ENCODE measurements at regions not wholly inside any gene's neighbourhood (a gene's known extent, or its start where the extent isn't known, plus 50 kb on each side); places are given as distances from the start of the nearest gene placed in this dataset.

GRCh38 chr4:34193451-34194154, 2050.7 kb downstream of the ARAP2 start:
- Histone ChIP-seq H2AFZ (ENCODE audit: low read length) (no peak overlapping the region), H3K4me3 (ENCODE audit: low read depth, low read length, poor library complexity, severe bottlenecking) (no peak overlapping the region), H3K36me3 (ENCODE audit: insufficient read depth, low read length) (no peaks in the 10 kb centered on the region), H3F3A (ENCODE audit: insufficient read depth, low read length) (no peaks in the 10 kb centered on the region), H4K20me1 (ENCODE audit: insufficient read depth, low read length) (no peaks in the 10 kb centered on the region), H3K27me3 (ENCODE audit: insufficient read depth, low read length) (no peaks in the 10 kb centered on the region), H3K4me2 (ENCODE audit: low read length) (no peak overlapping the region), H3K9me3 (ENCODE audit: low read length) (no peaks in the 10 kb centered on the region), H3K9me2 (ENCODE audit: low read depth, low read length) (no peaks in the 10 kb centered on the region), H3K27ac (ENCODE audit: low read depth, low read length, poor library complexity, severe bottlenecking) (no peak overlapping the region), H3K9ac (ENCODE audit: low read length) (no peak overlapping the region), H3K79me2 (ENCODE audit: insufficient read depth, low read length) (no peaks in the 10 kb centered on the region), H3K4me1 (ENCODE audit: insufficient read depth, low read length, severe bottlenecking) (no peaks in the 10 kb centered on the region)
- TF ChIP-seq CTCF (IDR thresholded peaks at IDR 0.05; ENCODE audit: low read length) (no peak), EZH2 (IDR thresholded peaks at IDR 0.05; ENCODE audit: borderline replicate concordance, low read length) (no peak)

GRCh38 chr4:34194585-34194984, 2049.7 kb downstream of the ARAP2 start:
- TF ChIP-seq CTCF (IDR thresholded peaks at IDR 0.05; ENCODE audit: low read length) = no peak
- TF ChIP-seq EZH2 (IDR thresholded peaks at IDR 0.05; ENCODE audit: borderline replicate concordance, low read length) = no peak
- no peak overlapping the region for H3K27ac ChIP-seq (ENCODE audit: low read depth, low read length, poor library complexity, severe bottlenecking)

GRCh38 chr4:34196375-34196774, 2047.9 kb downstream of the ARAP2 start:
- H3K36me3 ChIP-seq (ENCODE audit: insufficient read depth, low read length) = no peaks in the 10 kb centered on the region
- H4K20me1 ChIP-seq (ENCODE audit: insufficient read depth, low read length) = no peaks in the 10 kb centered on the region
- H3K4me2 ChIP-seq (ENCODE audit: low read length) = no peak overlapping the region
- no peak overlapping the region for H3K4me3 ChIP-seq (ENCODE audit: low read depth, low read length, poor library complexity, severe bottlenecking)
- H3K9me3 ChIP-seq (ENCODE audit: low read length) = no peaks in the 10 kb centered on the region
- H3F3A ChIP-seq (ENCODE audit: insufficient read depth, low read length) = no peaks in the 10 kb centered on the region
- no peak for TF ChIP-seq EZH2 (IDR thresholded peaks at IDR 0.05; ENCODE audit: borderline replicate concordance, low read length)
- TF ChIP-seq CTCF (IDR thresholded peaks at IDR 0.05; ENCODE audit: low read length) = no peak
- no peaks in the 10 kb centered on the region for H3K4me1 ChIP-seq (ENCODE audit: insufficient read depth, low read length, severe bottlenecking)
- no peaks in the 10 kb centered on the region for H3K79me2 ChIP-seq (ENCODE audit: insufficient read depth, low read length)
- no peak overlapping the region for H3K9ac ChIP-seq (ENCODE audit: low read length)
- H3K9me2 ChIP-seq (ENCODE audit: low read depth, low read length) = no peaks in the 10 kb centered on the region
- no peak overlapping the region for H2AFZ ChIP-seq (ENCODE audit: low read length)
- H3K27me3 ChIP-seq (ENCODE audit: insufficient read depth, low read length) = no peaks in the 10 kb centered on the region
- H3K27ac ChIP-seq (ENCODE audit: low read depth, low read length, poor library complexity, severe bottlenecking) = no peak overlapping the region

More at GRCh38 chr4:34194585-34194984, 2049.7 kb downstream of the ARAP2 start:
- no peak overlapping the region for H3K4me2 ChIP-seq (ENCODE audit: low read length)
- H3K9me2 ChIP-seq (ENCODE audit: low read depth, low read length) = no peaks in the 10 kb centered on the region
- H3K4me1 ChIP-seq (ENCODE audit: insufficient read depth, low read length, severe bottlenecking) = no peaks in the 10 kb centered on the region
- H3K4me3 ChIP-seq (ENCODE audit: low read depth, low read length, poor library complexity, severe bottlenecking) = no peak overlapping the region
- no peaks in the 10 kb centered on the region for H3K36me3 ChIP-seq (ENCODE audit: insufficient read depth, low read length)
- no peaks in the 10 kb centered on the region for H3K27me3 ChIP-seq (ENCODE audit: insufficient read depth, low read length)
- no peaks in the 10 kb centered on the region for H3K9me3 ChIP-seq (ENCODE audit: low read length)
- H3K9ac ChIP-seq (ENCODE audit: low read length) = no peak overlapping the region
- H2AFZ ChIP-seq (ENCODE audit: low read length) = no peak overlapping the region
- H3K79me2 ChIP-seq (ENCODE audit: insufficient read depth, low read length) = no peaks in the 10 kb centered on the region
- H4K20me1 ChIP-seq (ENCODE audit: insufficient read depth, low read length) = no peaks in the 10 kb centered on the region
- H3F3A ChIP-seq (ENCODE audit: insufficient read depth, low read length) = no peaks in the 10 kb centered on the region

All from OCI-LY1 (cell line).